ENCODE measurements at regions not wholly inside any gene's neighbourhood (a gene's known extent, or its start where the extent isn't known, plus 50 kb on each side); places are given as distances from the start of the nearest gene placed in this dataset.

DNA sequence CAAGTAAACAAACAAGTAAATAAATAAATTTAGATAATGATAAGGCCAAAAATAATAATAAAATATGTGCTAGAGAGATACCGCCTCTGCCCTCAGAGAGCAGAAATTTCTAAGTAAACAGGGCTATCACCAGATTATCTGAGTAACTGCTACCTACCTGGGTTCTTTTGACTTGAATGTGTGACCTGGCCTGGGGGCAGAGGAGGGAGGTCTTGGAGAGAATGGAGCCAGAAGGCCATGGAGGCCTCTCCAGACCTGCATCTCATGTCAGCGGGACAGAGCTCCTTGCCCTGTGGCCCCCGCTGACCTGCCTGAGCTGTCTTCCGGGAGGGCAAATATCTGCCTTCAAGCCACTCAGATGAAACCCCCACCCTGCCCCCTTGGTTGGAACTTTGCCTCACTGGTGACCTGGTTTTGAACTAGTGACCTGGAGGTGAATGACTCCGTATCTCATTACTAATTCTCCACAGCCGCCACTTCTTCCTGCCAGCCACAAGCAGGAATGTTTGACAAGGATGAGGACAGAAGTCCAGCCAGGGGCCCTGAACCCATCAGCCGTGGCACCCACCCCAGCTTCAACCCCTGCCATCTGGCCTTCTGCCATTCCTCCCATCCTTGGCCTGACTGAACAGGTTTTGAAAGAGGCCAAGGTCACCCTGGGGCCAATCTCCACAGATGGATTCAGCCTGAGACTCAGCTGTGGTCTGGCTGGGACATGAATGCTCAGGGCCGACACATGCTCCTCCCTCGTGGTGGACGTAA is 86.8 kb upstream of the PARP11 start:
- Histone ChIP-seq H3K9me3 (no peaks in the 10 kb centered on the region), H3K36me3 (ENCODE audit: low read depth, missing control alignments) (no peaks in the 10 kb centered on the region), H3K4me1 (peaks cover 6% of the 10 kb centered on the region), H3K27ac (no peak overlapping the region), H3K4me3 (no peak overlapping the region), H3K27me3 (no peaks in the 10 kb centered on the region)
- TF ChIP-seq POLR2A (IDR thresholded peaks at IDR 0.05): no peak
- TF ChIP-seq, protein P1, sequence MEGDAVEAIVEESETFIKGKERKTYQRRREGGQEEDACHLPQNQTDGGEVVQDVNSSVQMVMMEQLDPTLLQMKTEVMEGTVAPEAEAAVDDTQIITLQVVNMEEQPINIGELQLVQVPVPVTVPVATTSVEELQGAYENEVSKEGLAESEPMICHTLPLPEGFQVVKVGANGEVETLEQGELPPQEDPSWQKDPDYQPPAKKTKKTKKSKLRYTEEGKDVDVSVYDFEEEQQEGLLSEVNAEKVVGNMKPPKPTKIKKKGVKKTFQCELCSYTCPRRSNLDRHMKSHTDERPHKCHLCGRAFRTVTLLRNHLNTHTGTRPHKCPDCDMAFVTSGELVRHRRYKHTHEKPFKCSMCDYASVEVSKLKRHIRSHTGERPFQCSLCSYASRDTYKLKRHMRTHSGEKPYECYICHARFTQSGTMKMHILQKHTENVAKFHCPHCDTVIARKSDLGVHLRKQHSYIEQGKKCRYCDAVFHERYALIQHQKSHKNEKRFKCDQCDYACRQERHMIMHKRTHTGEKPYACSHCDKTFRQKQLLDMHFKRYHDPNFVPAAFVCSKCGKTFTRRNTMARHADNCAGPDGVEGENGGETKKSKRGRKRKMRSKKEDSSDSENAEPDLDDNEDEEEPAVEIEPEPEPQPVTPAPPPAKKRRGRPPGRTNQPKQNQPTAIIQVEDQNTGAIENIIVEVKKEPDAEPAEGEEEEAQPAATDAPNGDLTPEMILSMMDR (IDR thresholded peaks at IDR 0.05): no peak
- WGBS, 2 donors: 66 to 89% methylated on average over 8 to 10 of the region's 10 CpGs
- no peak for DNase-seq
- intact Hi-C loops (cut with DNase I; ENCODE audit: low total_unique reads): no loop called here

DNA sequence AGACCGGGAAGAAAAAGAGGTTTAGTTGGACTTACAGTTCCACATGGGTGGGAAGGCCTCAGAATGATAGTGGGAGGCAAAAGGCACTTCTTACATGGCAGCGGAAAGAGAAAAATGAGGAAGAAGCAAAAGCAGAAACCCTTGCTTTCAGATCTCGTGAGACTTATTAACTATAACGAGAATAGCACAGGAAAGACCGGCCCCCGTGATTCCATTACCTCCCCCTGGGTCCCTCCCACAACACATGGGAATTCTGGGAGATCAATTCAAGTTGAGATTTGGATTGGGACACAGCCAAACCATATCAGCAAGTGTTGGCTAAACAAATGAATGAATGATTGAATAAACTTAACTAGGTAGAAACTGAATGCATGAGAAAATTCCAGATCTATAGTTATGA is 85.3 kb upstream of the PARP11 start:
- Histone ChIP-seq H3K36me3 (ENCODE audit: low read depth, missing control alignments) (no peaks in the 10 kb centered on the region), H3K27me3 (no peaks in the 10 kb centered on the region), H3K4me1 (peaks cover 6% of the 10 kb centered on the region), H3K9me3 (no peaks in the 10 kb centered on the region), H3K4me3 (no peak overlapping the region), H3K27ac (no peak overlapping the region)
- DNase-seq: no peak
- intact Hi-C loops (cut with DNase I; ENCODE audit: low total_unique reads): no loop called here
- TF ChIP-seq, protein P1 (IDR thresholded peaks at IDR 0.05): no peak
- no peak for TF ChIP-seq POLR2A (IDR thresholded peaks at IDR 0.05)
- WGBS, 2 donors: 88 to 92% methylated on average over 6 of the region's 6 CpGs

DNA sequence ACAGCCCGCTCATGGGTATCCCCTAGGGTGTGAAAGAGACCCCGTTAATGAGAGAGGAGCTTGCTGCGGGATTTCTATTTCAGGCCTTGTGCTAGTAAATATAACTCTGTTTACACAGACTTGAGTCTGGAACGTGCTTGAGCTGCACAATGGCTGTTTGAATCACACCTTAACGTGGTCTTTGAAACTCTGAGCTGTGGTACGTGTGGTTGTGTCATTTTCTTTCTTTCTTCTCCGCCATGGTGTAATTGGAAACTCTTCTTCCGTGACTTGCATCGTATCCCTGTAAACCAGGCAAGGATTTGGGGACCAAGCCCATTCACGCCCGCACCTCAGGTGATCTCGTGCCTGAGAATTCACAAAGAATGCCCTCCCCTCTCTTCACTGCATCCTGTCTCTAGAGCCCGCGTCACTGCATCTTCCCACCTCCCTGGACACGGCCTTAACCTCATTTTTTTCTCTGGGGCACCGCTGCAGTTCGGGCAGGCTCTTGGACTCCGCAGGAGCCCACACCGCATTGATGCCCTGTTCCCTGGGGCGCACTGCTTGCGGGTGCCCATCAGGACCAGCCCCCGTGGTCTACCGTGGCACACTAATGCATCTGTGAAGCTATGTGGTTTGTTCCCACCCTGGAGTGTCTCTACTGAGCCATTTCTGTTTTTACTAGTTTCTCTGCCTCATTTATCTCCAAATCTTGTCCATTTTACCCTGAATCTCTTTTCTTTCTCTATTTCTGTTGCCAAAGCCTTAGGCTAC is 78.4 kb upstream of the PARP11 start:
- intact Hi-C loops (cut with DNase I; ENCODE audit: low total_unique reads): no loop called here

DNA sequence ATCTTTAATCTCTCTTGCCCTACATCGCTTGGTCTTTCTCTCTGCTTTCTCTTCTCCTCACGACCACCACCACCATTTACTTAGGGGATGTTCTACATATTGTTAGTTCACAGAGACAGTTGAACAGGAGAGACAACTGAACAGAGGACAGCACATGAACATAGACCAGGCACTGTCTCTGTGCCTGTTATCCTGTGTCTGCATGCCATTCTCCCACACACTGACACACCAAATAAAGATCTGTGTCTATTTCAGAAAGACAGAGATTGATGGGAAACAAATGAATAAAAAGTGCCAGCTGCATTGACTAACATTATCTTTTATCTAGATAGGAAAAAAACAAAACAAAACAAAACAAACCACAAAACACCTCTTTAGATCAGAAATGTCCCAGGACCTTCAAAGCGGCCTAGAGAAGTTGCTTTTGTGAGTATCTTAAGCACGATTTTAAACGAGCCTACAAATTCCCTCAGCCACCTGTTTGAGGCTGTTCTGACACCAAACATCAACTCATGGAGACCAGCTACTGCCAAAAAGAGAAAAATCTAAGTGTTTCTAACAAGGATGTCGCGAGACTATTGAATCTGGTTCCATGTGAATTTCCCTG is 77.6 kb upstream of the PARP11 start:
- WGBS, 2 donors: 54 to 57% methylated on average over 7 of the region's 7 CpGs
- H3K36me3 ChIP-seq (ENCODE audit: low read depth, missing control alignments): no peaks in the 10 kb centered on the region
- H3K9me3 ChIP-seq: no peaks in the 10 kb centered on the region
- intact Hi-C loops (cut with DNase I; ENCODE audit: low total_unique reads): no loop called here
- TF ChIP-seq POLR2A (IDR thresholded peaks at IDR 0.05): no peak
- TF ChIP-seq, protein P1 (IDR thresholded peaks at IDR 0.05): no peak
- no peaks in the 10 kb centered on the region for H3K4me1 ChIP-seq
- no peaks in the 10 kb centered on the region for H3K27me3 ChIP-seq
- no peak overlapping the region for H3K4me3 ChIP-seq
- H3K27ac ChIP-seq: no peak overlapping the region
- no peak for DNase-seq

More for the DNA sequence above, 78.4 kb upstream of the PARP11 start:
- Histone ChIP-seq H3K36me3 (ENCODE audit: low read depth, missing control alignments) (no peaks in the 10 kb centered on the region), H3K4me1 (no peaks in the 10 kb centered on the region), H3K4me3 (no peak overlapping the region), H3K27me3 (no peaks in the 10 kb centered on the region), H3K27ac (no peak overlapping the region), H3K9me3 (no peaks in the 10 kb centered on the region)
- DNase-seq: no peak
- no peak for TF ChIP-seq POLR2A (IDR thresholded peaks at IDR 0.05)
- TF ChIP-seq, protein P1 (IDR thresholded peaks at IDR 0.05): no peak
- 65 to 78% methylated on average over 23 of the region's 23 CpGs for WGBS, 2 donors

Data from testis (tissue), 2 donors.